ES-I3 (cell line): ENCODE measurements at regions not wholly inside any gene's neighbourhood (a gene's known extent, or its start where the extent isn't known, plus 50 kb on each side); places are given as distances from the start of the nearest gene placed in this dataset.

Experiments
- H3K36me3 ChIP-seq: 2 replicates; pipeline ENCODE4 v1.6.1; 2013; ENCODE audit warnings: mild to moderate bottlenecking, low read length, control low read depth, moderate library complexity; ENCODE audit not compliant: insufficient read depth
- H3K4me1 ChIP-seq: 2 replicates; pipeline ENCODE4 v1.6.1; 2013; ENCODE audit warnings: mild to moderate bottlenecking, control low read depth, low read length; ENCODE audit not compliant: insufficient read depth
- H3K9ac ChIP-seq: 2 replicates; pipeline ENCODE4 v1.6.1; 2013; ENCODE audit warnings: low read depth, mild to moderate bottlenecking, low read length, moderate library complexity
- H3K9me3 ChIP-seq: 2 replicates; pipeline ENCODE4 v1.6.1; 2013; ENCODE audit warnings: mild to moderate bottlenecking, low read length, moderate library complexity; ENCODE audit not compliant: control insufficient read depth, insufficient read depth

GRCh38 chr5:166369346-166369745 lies 1922.1 kb upstream of the WWC1 start:
- Histone ChIP-seq H3K9me3 (no peaks in the 10 kb centered on the region), H3K36me3 (no peaks in the 10 kb centered on the region), H3K9ac (no peak overlapping the region)

DNA sequence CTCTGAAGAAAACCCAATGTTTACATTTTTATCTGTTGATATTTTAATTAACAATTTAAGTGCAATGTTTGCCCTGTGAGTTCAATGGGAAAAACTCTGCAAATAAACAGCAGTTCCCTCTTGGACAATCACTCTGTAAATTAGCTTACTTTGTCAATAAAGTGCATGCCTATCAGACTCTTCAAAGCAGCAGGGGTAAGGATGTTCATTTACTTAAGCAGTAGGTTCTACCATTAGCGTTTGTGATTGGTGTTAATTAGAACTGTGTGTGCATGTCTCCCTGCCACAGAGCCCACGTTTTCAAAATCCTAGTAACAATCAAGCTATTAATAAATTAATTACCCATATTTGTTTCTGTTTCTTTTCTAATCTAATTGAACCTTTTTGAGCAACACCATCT lies 1921.6 kb upstream of the WWC1 start:
- no peaks in the 10 kb centered on the region for H3K9me3 ChIP-seq
- H3K4me1 ChIP-seq = peaks cover 12% of the 10 kb centered on the region
- no peaks in the 10 kb centered on the region for H3K36me3 ChIP-seq
- no peak overlapping the region for H3K9ac ChIP-seq

More at GRCh38 chr5:166369346-166369745, 1922.1 kb upstream of the WWC1 start:
- peaks cover 12% of the 10 kb centered on the region for H3K4me1 ChIP-seq

DNA sequence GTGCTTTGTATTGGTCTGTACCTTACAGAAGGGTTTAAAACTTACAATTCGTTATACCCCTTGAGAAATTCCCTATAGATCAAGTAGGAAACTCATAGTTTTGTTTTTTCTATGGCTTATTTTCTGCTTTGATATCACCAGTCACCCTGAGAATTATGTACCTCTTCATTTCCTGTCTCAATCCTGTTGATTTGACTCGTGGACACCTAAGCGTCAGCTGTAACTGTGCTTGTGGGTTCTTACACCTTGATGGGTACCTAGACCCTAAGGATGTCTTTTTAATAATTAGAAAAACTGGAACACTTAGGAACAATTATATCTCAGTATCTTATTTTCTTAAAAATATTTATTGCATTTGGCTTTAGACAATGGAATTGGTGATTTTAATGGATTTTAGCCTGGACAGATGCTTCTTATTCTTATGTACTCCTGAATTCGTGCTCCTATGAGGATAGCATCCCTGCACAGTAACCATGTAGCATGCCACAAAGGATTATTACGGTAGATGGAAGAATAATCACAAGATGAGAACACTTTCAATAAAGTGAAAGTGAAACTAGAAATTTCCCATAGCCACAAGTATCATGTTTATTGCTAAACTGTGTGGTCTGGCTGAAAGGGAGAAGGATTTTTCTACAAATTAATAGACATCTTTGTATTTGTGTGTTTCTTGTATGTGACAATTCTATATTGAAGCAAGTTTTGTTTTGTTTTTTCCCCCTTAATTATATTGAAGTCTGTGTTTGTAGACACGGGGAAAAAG lies 1920.3 kb upstream of the WWC1 start:
- Histone ChIP-seq H3K9ac (no peak overlapping the region), H3K36me3 (no peaks in the 10 kb centered on the region), H3K4me1 (peaks cover 12% of the 10 kb centered on the region), H3K9me3 (no peaks in the 10 kb centered on the region)

DNA sequence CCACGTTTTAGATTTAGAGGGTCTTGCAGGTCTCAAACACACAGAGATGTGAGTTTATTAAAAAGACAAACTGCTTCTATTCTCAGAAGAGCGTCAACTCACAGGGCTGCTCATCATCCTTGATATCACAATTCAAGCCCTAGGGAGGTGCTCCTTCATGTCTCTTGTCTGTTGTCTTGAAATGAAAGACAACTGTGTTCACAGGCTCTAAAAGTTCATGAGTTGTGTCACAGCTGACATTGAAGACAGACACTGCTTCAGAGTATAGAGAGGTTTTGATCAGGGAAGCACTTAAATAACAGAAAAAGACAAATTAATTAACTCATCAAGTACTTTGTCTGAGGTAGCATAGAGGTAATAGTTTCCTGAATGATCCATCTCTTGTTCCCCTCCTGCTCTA lies 1917.6 kb upstream of the WWC1 start:
- Histone ChIP-seq H3K9me3 (no peaks in the 10 kb centered on the region), H3K36me3 (no peaks in the 10 kb centered on the region), H3K4me1 (peaks cover 11% of the 10 kb centered on the region), H3K9ac (no peak overlapping the region)

DNA sequence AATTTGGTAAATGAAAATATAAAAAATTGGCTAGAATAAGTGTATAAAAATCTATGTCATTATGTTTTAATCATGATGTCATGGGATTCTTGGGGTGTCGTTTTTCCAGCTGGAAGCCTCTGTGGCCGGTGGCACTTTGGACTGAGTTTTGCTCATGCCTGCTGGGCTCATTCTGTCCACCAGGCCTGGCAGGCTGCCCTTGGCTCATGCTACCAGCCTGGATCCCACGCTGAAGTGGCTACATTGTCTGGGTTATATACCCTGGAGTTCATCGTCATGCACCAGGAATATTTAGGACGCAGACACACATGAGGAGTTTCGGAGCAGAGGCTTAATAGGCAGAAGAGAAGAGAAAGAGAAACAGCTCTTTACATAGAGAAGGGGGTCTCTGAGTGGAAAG lies 1913.7 kb upstream of the WWC1 start:
- no peaks in the 10 kb centered on the region for H3K9me3 ChIP-seq
- H3K9ac ChIP-seq = no peak overlapping the region
- peaks cover 3% of the 10 kb centered on the region; the same call in 1 of the 2 replicates for H3K4me1 ChIP-seq
- no peaks in the 10 kb centered on the region for H3K36me3 ChIP-seq

DNA sequence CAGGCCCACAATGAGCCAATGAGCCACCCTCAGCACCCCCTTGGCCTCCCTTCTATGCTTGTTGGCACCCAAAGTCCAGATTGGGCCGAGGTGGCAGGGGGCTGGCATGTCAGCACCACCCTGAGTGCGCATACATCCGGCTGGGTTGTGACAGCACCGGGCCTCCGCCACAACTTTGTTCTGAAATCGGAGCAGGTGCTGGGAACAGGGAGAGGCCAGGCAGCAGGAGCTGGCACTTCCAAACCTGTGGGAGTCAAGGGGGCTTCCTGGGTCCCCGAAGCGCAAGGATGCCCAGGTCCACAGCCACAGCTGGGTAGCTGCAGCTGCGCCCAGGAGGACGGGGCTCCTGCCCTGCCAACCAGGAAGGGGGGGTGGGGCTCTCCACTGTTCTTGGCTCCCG lies 1911.9 kb upstream of the WWC1 start:
- no peaks in the 10 kb centered on the region for H3K36me3 ChIP-seq

DNA sequence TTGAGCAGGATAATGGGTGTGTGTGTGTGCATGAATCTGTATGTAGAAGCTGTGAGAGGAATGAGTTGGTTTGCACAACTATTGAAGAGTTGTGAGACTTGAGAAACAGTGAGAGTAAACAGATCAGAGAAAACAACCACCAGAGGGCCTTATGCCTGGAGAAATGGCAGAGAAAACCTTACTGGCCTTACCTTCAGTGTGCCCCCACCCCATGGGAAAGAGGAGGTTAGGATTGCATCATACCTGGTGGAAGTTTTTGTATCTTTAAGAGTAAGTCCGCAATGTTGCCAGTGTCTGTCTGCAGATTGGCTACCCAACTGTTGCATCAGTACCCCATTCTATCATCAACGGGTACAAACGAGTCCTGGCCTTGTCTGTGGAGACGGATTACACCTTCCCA lies 1909.4 kb upstream of the WWC1 start:
- Histone ChIP-seq H3K36me3 (no peaks in the 10 kb centered on the region), H3K4me1 (peaks cover 5% of the 10 kb centered on the region; the same call in 1 of the 2 replicates), H3K9ac (no peak overlapping the region), H3K9me3 (no peaks in the 10 kb centered on the region)

More for the DNA sequence above, 1911.9 kb upstream of the WWC1 start:
- Histone ChIP-seq H3K9me3 (no peaks in the 10 kb centered on the region), H3K4me1 (peaks cover 5% of the 10 kb centered on the region; the same call in 1 of the 2 replicates), H3K9ac (no peak overlapping the region)

GRCh38 chr5:166398131-166398530 lies 1893.3 kb upstream of the WWC1 start:
- no peaks in the 10 kb centered on the region for H3K4me1 ChIP-seq
- H3K9me3 ChIP-seq = no peaks in the 10 kb centered on the region
- H3K36me3 ChIP-seq = no peaks in the 10 kb centered on the region
- H3K9ac ChIP-seq = no peak overlapping the region

DNA sequence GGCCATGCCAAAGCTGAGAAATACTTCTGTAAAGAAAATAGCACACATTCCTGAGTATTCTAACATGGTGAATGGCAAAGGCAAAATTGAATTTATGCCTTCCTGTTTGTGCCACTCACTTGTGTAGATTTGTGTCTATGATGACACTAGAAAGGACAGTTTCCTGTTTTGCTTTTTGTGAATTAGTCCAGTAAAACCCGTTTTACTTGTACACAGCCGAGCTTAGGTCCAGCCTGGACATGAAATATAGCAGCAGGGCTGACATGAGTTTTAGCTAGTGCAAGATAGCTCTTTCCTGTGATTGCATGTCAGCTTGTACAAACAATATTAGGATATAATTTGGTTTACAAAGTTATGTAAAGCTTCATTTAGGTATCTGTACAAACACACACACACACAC lies 1891.7 kb upstream of the WWC1 start:
- Histone ChIP-seq H3K4me1 (no peaks in the 10 kb centered on the region), H3K36me3 (no peaks in the 10 kb centered on the region), H3K9me3 (no peaks in the 10 kb centered on the region)

GRCh38 chr5:166401391-166401790 lies 1890.1 kb upstream of the WWC1 start:
- Histone ChIP-seq H3K36me3 (no peaks in the 10 kb centered on the region), H3K9me3 (no peaks in the 10 kb centered on the region), H3K9ac (no peak overlapping the region), H3K4me1 (0 out of 2 replicates have a peak, but pooled peaks cover under 1% of the 10 kb centered on the region)

More for the DNA sequence above, 1891.7 kb upstream of the WWC1 start:
- H3K9ac ChIP-seq = no peak overlapping the region

GRCh38 chr5:166412191-166412590 lies 1879.3 kb upstream of the WWC1 start:
- Histone ChIP-seq H3K4me1 (no peaks in the 10 kb centered on the region), H3K36me3 (no peaks in the 10 kb centered on the region; the same call in 1 of the 2 replicates), H3K9ac (no peak overlapping the region), H3K9me3 (0 out of 2 replicates have a peak, but pooled peaks cover 4% of the 10 kb centered on the region)

- H3K9me3 ChIP-seq = no peaks in the 10 kb centered on the region
- H3K4me1 ChIP-seq = peaks cover 18% of the 10 kb centered on the region
- H3K36me3 ChIP-seq = no peaks in the 10 kb centered on the region
- no peak overlapping the region for H3K9ac ChIP-seq
Observed at GRCh38 chr5:166427211-166427610, 1864.2 kb upstream of the WWC1 start.

DNA sequence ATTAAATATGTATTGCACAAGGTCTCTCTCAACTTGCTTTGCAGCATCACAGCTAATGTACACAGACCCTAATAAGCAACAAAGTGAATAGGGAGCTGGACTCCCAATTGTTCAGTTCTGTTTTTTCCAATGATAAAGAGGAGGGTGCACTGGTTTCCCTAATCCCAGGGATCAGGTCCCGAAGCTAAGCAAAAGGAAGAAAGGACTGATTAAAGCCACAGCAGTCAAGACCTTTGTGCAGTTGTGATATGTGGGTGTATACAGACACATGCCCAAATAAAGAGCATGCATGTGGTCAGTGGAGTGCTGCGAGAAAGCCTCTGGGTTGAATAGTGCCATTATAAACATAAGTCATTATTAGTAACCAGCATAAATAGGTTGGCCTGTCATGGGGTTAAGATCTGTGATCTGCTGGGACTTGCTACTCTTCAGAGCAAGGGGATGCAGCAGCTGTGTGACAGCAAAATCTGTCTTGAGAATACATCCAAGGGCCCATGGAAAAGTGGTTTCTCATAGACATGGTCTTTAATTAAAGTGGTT lies 1863.1 kb upstream of the WWC1 start:
- H3K9me3 ChIP-seq = no peaks in the 10 kb centered on the region
- peaks cover 19% of the 10 kb centered on the region for H3K4me1 ChIP-seq
- H3K9ac ChIP-seq = no peak overlapping the region
- H3K36me3 ChIP-seq = no peaks in the 10 kb centered on the region

- no peak overlapping the region; the same call in 1 of the 2 replicates for H3K9ac ChIP-seq
Observed at GRCh38 chr5:166430491-166431319, 1860.7 kb upstream of the WWC1 start.

More at GRCh38 chr5:166430491-166431319, 1860.7 kb upstream of the WWC1 start:
- H3K9me3 ChIP-seq = no peaks in the 10 kb centered on the region
- no peaks in the 10 kb centered on the region for H3K36me3 ChIP-seq
- peaks cover 19% of the 10 kb centered on the region for H3K4me1 ChIP-seq
